BE2C (cell line): ENCODE measurements at regions not wholly inside any gene's neighbourhood (a gene's known extent, or its start where the extent isn't known, plus 50 kb on each side); places are given as distances from the start of the nearest gene placed in this dataset.

Experiments
- DNase-seq: peaks from one replicate; pipeline ENCODE4 v3.0.0-alpha.2; 2020
- H3K27me3 ChIP-seq: fragments of 250-450 bp; sonication (Bioruptor Pico); 2 replicates; pipeline ENCODE4 v1.5.1; 2020; ENCODE audit warnings: mild to moderate bottlenecking
- H3K36me3 ChIP-seq: fragments of 250-450 bp; sonication (Bioruptor Pico); 2 replicates; pipeline ENCODE4 v1.5.1; 2020; ENCODE audit warnings: mild to moderate bottlenecking
- H3K4me1 ChIP-seq: fragments of 250-450 bp; sonication (Bioruptor Pico); 2 replicates; pipeline ENCODE4 v1.5.1; 2020
- H3K4me3 ChIP-seq: 2 replicates; pipeline ENCODE4 v1.5.1; 2011; ENCODE audit warnings: low read depth, low read length
- H3K9me3 ChIP-seq: fragments of 250-450 bp; sonication (Bioruptor Pico); 2 replicates; pipeline ENCODE4 v1.5.1; 2020
- CTCF ChIP-seq: IDR thresholded peaks from 2 replicates; pipeline ENCODE4 v1.5.1; 2012; ENCODE audit warnings: mild to moderate bottlenecking, low read depth, low read length

GRCh38 chr2:134104754-134105153 lies 149.1 kb upstream of the MGAT5 start:
- Histone ChIP-seq H3K9me3 (no peaks in the 10 kb centered on the region), H3K4me3 (no peak overlapping the region), H3K27me3 (no peaks in the 10 kb centered on the region), H3K4me1 (no peaks in the 10 kb centered on the region), H3K36me3 (no peaks in the 10 kb centered on the region)
- DNase-seq: no peak
- TF ChIP-seq CTCF: no peak

- TF ChIP-seq CTCF: no peak
- no peaks in the 10 kb centered on the region for H3K36me3 ChIP-seq
- no peaks in the 10 kb centered on the region for H3K27me3 ChIP-seq
- H3K4me3 ChIP-seq: no peak overlapping the region
- DNase-seq: no peak
- H3K9me3 ChIP-seq: no peaks in the 10 kb centered on the region
- no peaks in the 10 kb centered on the region for H3K4me1 ChIP-seq
Observed at GRCh38 chr2:134107402-134107801, 146.5 kb upstream of the MGAT5 start.

- no peak for TF ChIP-seq CTCF
- DNase-seq: no peak
- H3K4me1 ChIP-seq: no peaks in the 10 kb centered on the region
Observed at GRCh38 chr2:134108113-134108512, 145.8 kb upstream of the MGAT5 start.

GRCh38 chr2:134109246-134109645 lies 144.6 kb upstream of the MGAT5 start:
- no peaks in the 10 kb centered on the region for H3K36me3 ChIP-seq
- DNase-seq: no peak
- TF ChIP-seq CTCF: no peak
- no peaks in the 10 kb centered on the region for H3K4me1 ChIP-seq
- H3K9me3 ChIP-seq: no peaks in the 10 kb centered on the region
- no peaks in the 10 kb centered on the region for H3K27me3 ChIP-seq
- H3K4me3 ChIP-seq: no peak overlapping the region

More at GRCh38 chr2:134108113-134108512, 145.8 kb upstream of the MGAT5 start:
- Histone ChIP-seq H3K36me3 (no peaks in the 10 kb centered on the region), H3K27me3 (no peaks in the 10 kb centered on the region), H3K9me3 (no peaks in the 10 kb centered on the region), H3K4me3 (no peak overlapping the region)

GRCh38 chr2:134109725-134110124 lies 144.1 kb upstream of the MGAT5 start:
- TF ChIP-seq CTCF: no peak
- no peaks in the 10 kb centered on the region for H3K9me3 ChIP-seq
- no peaks in the 10 kb centered on the region for H3K4me1 ChIP-seq
- no peaks in the 10 kb centered on the region for H3K36me3 ChIP-seq
- H3K4me3 ChIP-seq: no peak overlapping the region
- no peak for DNase-seq
- no peaks in the 10 kb centered on the region for H3K27me3 ChIP-seq

GRCh38 chr2:134110532-134110931 lies 143.3 kb upstream of the MGAT5 start:
- no peaks in the 10 kb centered on the region for H3K9me3 ChIP-seq
- no peaks in the 10 kb centered on the region for H3K27me3 ChIP-seq
- TF ChIP-seq CTCF: no peak
- no peaks in the 10 kb centered on the region for H3K36me3 ChIP-seq
- H3K4me1 ChIP-seq: no peaks in the 10 kb centered on the region
- DNase-seq: no peak
- no peak overlapping the region for H3K4me3 ChIP-seq
